OCI-LY7 (cell line): ENCODE measurements at regions not wholly inside any gene's neighbourhood (a gene's known extent, or its start where the extent isn't known, plus 50 kb on each side); places are given as distances from the start of the nearest gene placed in this dataset.

Experiments
- BruUV-seq: library from RNA; stranded (reverse); fragments of 400-500 nt; replicated peaks from 2 replicates; lab custom pipeline; 2021; lab: Mats Ljungman, UMichigan
- CTCF ChIA-PET: fragments of 300-600 bp; sonication (Branson Sonifier 250); formaldehyde crosslinking; loops from one replicate; lab custom pipeline; 2022; ENCODE audit warnings: antibody characterized with exemption; ENCODE audit not compliant: unreplicated experiment; lab: Charles Lee
- POLR2A ChIA-PET: fragments of 300-600 bp; sonication (Branson Sonifier 250); formaldehyde crosslinking; loops from one replicate; lab custom pipeline; 2022; ENCODE audit warnings: antibody characterized with exemption; lab: Charles Lee
- DNase-seq: peaks from one replicate; pipeline ENCODE4 v3.0.0-alpha.2; 2015; ENCODE audit warnings: low spot score
- H2AFZ ChIP-seq: fragments of 200-600 bp; sonication (generic), shearing (Covaris generic); 2 replicates; pipeline ENCODE4 v1.6.1; 2014; ENCODE audit warnings: mild to moderate bottlenecking, antibody characterized with exemption, low read length, moderate library complexity
- H3K27ac ChIP-seq: fragments of 200-600 bp; sonication (generic); 2 replicates; pipeline ENCODE4 v1.5.1; 2014; ENCODE audit warnings: mixed run types, low read depth, mild to moderate bottlenecking, moderate library complexity, low read length, inconsistent platforms; ENCODE audit not compliant: poor library complexity, severe bottlenecking
- H3K36me3 ChIP-seq: fragments of 200-600 bp; sonication (generic); 2 replicates; pipeline ENCODE4 v1.6.1; 2014; ENCODE audit warnings: mild to moderate bottlenecking, antibody characterized with exemption, low read length, moderate library complexity, mixed read lengths; ENCODE audit not compliant: insufficient read depth
- H3K4me1 ChIP-seq: fragments of 200-600 bp; sonication (generic); 2 replicates; pipeline ENCODE4 v1.5.1; 2014; ENCODE audit warnings: mild to moderate bottlenecking, low read length; ENCODE audit not compliant: insufficient read depth, poor library complexity, severe bottlenecking
- H3K4me2 ChIP-seq: fragments of 200-600 bp; sonication (generic); 2 replicates; pipeline ENCODE4 v1.6.1; 2014; ENCODE audit warnings: mild to moderate bottlenecking, low read length
- H3K4me3 ChIP-seq: fragments of 200-600 bp; sonication (generic); 2 replicates; pipeline ENCODE4 v1.5.1; 2014; ENCODE audit warnings: mild to moderate bottlenecking, low read depth, low read length; ENCODE audit not compliant: poor library complexity, severe bottlenecking
- H3K79me2 ChIP-seq: fragments of 200-600 bp; sonication (generic); 2 replicates; pipeline ENCODE4 v1.6.1; 2016; ENCODE audit warnings: low read depth, mild to moderate bottlenecking, low read length, moderate library complexity, mixed read lengths; ENCODE audit not compliant: insufficient read depth
- H3K9me2 ChIP-seq: fragments of 200-600 bp; sonication (generic); 2 replicates; pipeline ENCODE4 v1.6.1; 2016; ENCODE audit warnings: mild to moderate bottlenecking, low read length, mixed read lengths; ENCODE audit not compliant: insufficient read depth
- H3K9me3 ChIP-seq: fragments of 200-600 bp; sonication (generic); 2 replicates; pipeline ENCODE4 v1.6.1; 2014; ENCODE audit warnings: mild to moderate bottlenecking, mixed run types, low read length, mixed read lengths
- H4K20me1 ChIP-seq: fragments of 200-600 bp; sonication (generic); 2 replicates; pipeline ENCODE4 v1.6.1; 2014; ENCODE audit warnings: mild to moderate bottlenecking, antibody characterized with exemption, low read length, moderate library complexity, mixed read lengths; ENCODE audit not compliant: insufficient read depth
- EZH2phosphoT487 ChIP-seq: fragments of 200-600 bp; sonication (generic); IDR thresholded peaks from 2 replicates; pipeline ENCODE4 v1.6.1; 2018; ENCODE audit warnings: low read depth, borderline replicate concordance, mild to moderate bottlenecking, mixed run types, antibody characterized with exemption, low read length, moderate library complexity, mixed read lengths
- intact Hi-C: fragments of 100-400 bp; cut with micrococcal nuclease; formaldehyde crosslinking; loops from one replicate; pipeline ENCODE4 v1.10.0; 2022; ENCODE audit not compliant: unreplicated experiment
- TF ChIP-seq, protein P1 (sequence below): fragments of 200-600 bp; sonication (generic); conservative IDR thresholded peaks from 2 replicates; pipeline ENCODE4 v1.5.1; 2014; ENCODE audit warnings: mild to moderate bottlenecking, antibody characterized with exemption, low read length, moderate library complexity, mixed read lengths

DNA sequence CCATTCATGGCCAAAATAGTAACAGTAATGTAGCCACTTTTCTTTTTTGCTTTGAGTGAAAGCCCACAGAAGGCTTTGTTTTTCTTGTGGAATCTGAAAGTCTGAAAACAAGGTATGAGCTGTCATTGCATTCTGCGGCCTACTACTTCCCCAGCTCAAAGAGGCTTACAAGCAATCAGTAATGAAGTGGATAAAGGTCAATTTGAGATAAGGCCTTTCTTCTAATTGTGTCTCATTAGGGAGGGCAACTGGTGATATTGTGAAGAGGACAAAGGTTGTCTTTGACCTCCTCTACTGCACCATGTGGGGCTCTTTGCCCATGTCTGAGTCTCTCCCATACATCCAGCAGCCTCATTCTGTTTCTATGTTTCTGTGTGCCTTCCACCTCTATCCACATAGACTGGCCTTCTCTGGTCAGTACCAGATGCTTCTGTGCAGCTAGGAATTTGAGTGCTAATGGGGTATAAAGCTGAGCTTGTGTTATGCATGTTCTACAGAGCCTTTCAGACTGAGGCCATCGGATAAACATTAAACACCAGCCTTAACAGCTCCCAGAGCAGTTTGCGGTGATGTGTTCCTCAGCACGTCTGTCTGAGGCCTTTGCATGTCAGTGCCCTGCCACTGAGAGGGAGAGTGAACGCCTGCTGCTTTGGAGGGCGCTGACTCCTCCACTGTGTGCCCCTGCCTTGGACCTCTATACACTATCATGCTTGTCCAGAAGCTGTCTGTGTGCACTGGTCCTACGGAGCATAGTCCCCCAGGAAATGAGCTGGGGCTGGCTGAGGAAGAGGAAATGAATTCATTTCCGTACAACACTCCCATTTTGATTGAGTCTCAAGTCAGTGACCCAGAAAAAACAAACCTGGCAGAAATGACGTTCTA, 80.2 kb downstream of the SH2D1A start:
- TF ChIP-seq, protein P1, sequence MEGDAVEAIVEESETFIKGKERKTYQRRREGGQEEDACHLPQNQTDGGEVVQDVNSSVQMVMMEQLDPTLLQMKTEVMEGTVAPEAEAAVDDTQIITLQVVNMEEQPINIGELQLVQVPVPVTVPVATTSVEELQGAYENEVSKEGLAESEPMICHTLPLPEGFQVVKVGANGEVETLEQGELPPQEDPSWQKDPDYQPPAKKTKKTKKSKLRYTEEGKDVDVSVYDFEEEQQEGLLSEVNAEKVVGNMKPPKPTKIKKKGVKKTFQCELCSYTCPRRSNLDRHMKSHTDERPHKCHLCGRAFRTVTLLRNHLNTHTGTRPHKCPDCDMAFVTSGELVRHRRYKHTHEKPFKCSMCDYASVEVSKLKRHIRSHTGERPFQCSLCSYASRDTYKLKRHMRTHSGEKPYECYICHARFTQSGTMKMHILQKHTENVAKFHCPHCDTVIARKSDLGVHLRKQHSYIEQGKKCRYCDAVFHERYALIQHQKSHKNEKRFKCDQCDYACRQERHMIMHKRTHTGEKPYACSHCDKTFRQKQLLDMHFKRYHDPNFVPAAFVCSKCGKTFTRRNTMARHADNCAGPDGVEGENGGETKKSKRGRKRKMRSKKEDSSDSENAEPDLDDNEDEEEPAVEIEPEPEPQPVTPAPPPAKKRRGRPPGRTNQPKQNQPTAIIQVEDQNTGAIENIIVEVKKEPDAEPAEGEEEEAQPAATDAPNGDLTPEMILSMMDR = no peak
- TF ChIP-seq EZH2phosphoT487 = no peak
- Histone ChIP-seq H3K4me3 (no peak overlapping the region), H3K36me3 (no peaks in the 10 kb centered on the region), H3K79me2 (no peaks in the 10 kb centered on the region), H3K4me2 (no peak overlapping the region), H2AFZ (no peak overlapping the region), H4K20me1 (no peaks in the 10 kb centered on the region), H3K4me1 (no peaks in the 10 kb centered on the region), H3K9me3 (no peaks in the 10 kb centered on the region), H3K9me2 (no peaks in the 10 kb centered on the region), H3K27ac (no peak overlapping the region)
- intact Hi-C loops = no loop called here
- DNase-seq = no peak
- no TSS peak for BruUV-seq
- CTCF ChIA-PET = no interaction called here
- POLR2A ChIA-PET = interaction anchor here (1.6 kb wide), 1 partner anchor 9 kb away, joined by 7 read pairs; no protein-coding TSS in a partner anchor

DNA sequence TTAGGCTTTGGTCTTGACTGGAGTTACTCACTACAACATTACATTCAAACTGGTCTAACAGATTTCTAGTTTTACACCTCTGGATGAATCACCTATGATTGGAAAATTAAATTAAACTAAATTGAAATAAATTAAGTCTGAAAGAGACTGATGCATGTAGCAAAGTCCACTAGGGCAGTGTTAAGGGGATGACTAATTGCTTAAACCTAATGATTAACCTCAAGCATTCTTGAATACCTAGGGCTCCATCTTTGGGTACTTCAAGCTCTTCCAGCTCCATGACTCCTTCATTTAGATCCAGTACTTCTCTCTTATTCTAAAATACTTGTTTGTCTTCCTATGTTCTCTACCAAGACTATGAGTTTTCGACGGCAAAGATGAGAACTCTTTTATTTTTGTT, 86.8 kb downstream of the SH2D1A start:
- H3K4me3 ChIP-seq = no peak overlapping the region
- no peaks in the 10 kb centered on the region for H3K9me2 ChIP-seq
- intact Hi-C loops = no loop called here
- no peaks in the 10 kb centered on the region for H3K4me1 ChIP-seq
- BruUV-seq = no TSS peak
- TF ChIP-seq EZH2phosphoT487 = no peak
- TF ChIP-seq, protein P1 = no peak
- H2AFZ ChIP-seq = no peak overlapping the region
- ChIA-PET POLR2A (no interaction called here), CTCF (no interaction called here)
- no peaks in the 10 kb centered on the region for H4K20me1 ChIP-seq
- no peak overlapping the region for H3K4me2 ChIP-seq
- H3K9me3 ChIP-seq = no peaks in the 10 kb centered on the region
- no peak for DNase-seq
- no peak overlapping the region for H3K27ac ChIP-seq
- no peaks in the 10 kb centered on the region for H3K36me3 ChIP-seq
- no peaks in the 10 kb centered on the region for H3K79me2 ChIP-seq

DNA sequence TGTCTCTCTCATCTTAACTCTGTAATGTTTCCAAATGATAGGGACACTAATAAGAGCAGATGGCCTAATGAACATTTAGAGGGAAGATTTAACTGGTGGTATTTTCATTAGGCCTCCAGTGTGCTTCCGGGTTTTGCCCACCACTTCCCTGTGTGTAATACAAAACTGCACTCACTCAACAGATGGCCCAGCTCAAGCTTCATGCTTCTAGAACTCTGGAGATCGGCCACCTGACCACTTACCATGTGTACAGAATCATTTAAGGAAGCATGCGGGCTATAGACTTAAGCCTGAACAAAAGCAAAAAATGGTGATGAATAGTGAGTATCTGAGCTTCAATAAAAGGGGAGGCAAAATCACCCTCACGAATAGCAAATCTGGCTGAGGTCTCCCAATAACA, 89.3 kb downstream of the SH2D1A start:
- TF ChIP-seq EZH2phosphoT487 = no peak
- TF ChIP-seq, protein P1 = no peak
- BruUV-seq = no TSS peak
- no peak for DNase-seq
- no peaks in the 10 kb centered on the region for H3K9me3 ChIP-seq
- ChIA-PET POLR2A (interaction anchor here (1.5 kb wide), 1 partner anchor 8 kb away, joined by 7 read pairs; no protein-coding TSS in a partner anchor), CTCF (no interaction called here)
- intact Hi-C loops = no loop called here
- H3K4me2 ChIP-seq = no peak overlapping the region
- H4K20me1 ChIP-seq = no peaks in the 10 kb centered on the region
- no peaks in the 10 kb centered on the region for H3K4me1 ChIP-seq
- no peak overlapping the region for H2AFZ ChIP-seq
- H3K4me3 ChIP-seq = no peak overlapping the region
- no peaks in the 10 kb centered on the region for H3K36me3 ChIP-seq
- no peaks in the 10 kb centered on the region for H3K9me2 ChIP-seq
- no peak overlapping the region for H3K27ac ChIP-seq
- H3K79me2 ChIP-seq = no peaks in the 10 kb centered on the region
